ENCODE measurements at regions not wholly inside any gene's neighbourhood (a gene's known extent, or its start where the extent isn't known, plus 50 kb on each side); places are given as distances from the start of the nearest gene placed in this dataset.
A peak's percentile ranks its signal among the peaks of the same experiment; 100 is the strongest.

DNA sequence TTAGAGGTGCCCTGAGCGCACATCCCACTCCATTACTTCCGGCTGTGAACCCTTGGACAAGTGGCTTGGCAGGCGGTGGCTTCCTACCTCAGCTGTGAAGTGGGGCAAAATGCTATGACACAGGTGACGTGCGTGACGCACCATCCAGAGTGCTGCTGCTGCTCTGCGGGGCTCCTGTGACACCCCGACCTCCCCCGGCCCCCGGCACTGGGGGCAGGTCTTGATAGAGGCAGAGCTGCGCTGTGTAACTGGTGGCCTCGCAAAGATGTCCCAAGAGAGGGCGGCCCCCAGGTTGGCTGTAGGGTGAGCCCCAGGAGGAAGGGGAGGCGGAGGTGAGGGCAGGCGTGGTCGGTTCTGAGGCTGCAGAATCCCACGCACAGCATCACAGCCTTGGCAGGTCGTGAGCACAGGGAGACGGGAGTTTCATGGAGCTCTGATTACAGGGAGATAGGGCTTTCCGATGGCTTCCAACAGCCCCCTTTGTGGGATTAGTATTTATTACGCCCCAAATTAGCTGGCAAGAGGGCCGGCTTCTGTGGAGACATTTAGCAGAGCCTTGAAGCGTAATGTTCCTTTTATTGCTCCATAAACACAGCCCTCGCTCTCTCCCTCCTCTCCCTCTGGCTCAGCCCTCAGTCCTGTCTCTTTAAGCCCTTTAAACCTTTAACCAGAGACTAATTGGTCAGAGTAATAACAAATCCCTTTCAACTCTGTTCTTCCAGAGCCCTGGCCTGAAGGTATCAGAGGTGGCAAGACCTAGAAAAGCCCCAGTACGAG lies 328.1 kb downstream of the C16orf95 start:
- no peak overlapping the region for H3K4me3 ChIP-seq (ENCODE audit: low read depth, low read length)
- H3K27me3 ChIP-seq (ENCODE audit: control insufficient read depth, insufficient read depth, low read length) = no peaks in the 10 kb centered on the region
- H3K36me3 ChIP-seq (ENCODE audit: control insufficient read depth, insufficient read depth, low read length) = no peaks in the 10 kb centered on the region
- FAIRE-seq (no peak), DNase-seq (ENCODE audit: low read depth) (no peak)
- TF ChIP-seq, protein P1, sequence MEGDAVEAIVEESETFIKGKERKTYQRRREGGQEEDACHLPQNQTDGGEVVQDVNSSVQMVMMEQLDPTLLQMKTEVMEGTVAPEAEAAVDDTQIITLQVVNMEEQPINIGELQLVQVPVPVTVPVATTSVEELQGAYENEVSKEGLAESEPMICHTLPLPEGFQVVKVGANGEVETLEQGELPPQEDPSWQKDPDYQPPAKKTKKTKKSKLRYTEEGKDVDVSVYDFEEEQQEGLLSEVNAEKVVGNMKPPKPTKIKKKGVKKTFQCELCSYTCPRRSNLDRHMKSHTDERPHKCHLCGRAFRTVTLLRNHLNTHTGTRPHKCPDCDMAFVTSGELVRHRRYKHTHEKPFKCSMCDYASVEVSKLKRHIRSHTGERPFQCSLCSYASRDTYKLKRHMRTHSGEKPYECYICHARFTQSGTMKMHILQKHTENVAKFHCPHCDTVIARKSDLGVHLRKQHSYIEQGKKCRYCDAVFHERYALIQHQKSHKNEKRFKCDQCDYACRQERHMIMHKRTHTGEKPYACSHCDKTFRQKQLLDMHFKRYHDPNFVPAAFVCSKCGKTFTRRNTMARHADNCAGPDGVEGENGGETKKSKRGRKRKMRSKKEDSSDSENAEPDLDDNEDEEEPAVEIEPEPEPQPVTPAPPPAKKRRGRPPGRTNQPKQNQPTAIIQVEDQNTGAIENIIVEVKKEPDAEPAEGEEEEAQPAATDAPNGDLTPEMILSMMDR (IDR thresholded peaks at IDR 0.05; ENCODE audit: insufficient read depth, low read length, severe bottlenecking) = no peak

DNA sequence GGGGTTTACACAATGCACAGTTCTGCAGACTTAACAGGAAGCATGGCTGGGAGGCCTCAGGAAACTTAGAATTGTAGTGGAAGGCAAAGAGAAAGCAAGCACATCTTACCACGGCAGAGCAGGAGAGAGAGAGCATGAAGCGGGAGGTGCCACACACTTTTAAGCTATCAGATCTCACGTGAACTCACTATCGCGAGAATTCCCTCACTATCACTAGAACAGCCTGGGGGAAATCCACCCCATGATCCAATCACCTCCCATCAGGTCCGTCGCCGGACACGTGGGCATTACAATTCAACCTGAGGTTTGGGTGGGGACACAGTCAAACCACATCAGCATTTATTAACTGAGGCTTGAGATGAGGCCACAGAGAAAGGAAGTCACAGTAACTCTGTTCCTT lies 326.7 kb downstream of the C16orf95 start:
- Histone ChIP-seq H3K36me3 (ENCODE audit: control insufficient read depth, insufficient read depth, low read length) (no peaks in the 10 kb centered on the region), H3K27me3 (ENCODE audit: control insufficient read depth, insufficient read depth, low read length) (no peaks in the 10 kb centered on the region), H3K4me3 (ENCODE audit: low read depth, low read length) (no peak overlapping the region)
- TF ChIP-seq, protein P1 (IDR thresholded peaks at IDR 0.05; ENCODE audit: insufficient read depth, low read length, severe bottlenecking) = no peak
- FAIRE-seq = no peak
- no peak for DNase-seq (ENCODE audit: low read depth)

DNA sequence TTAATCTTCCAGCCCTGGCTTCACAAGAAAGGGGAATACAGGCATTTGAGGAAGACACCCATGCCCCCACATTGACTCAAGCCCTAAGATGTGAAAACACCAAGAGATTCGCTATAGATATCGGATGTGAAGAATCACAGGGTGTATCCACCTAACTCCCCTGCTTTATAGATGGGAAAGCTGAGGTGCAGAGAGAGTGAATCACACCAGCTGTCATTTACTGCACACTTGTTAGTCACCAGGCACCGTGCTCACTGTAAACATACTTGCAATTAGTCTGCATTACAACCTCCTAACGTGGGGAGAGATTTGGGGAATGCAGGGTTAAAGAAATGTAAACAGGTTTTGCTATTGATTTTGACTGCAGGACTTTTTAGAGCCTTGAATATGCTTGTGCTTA lies 325.5 kb downstream of the C16orf95 start:
- peak; percentile 13 for FAIRE-seq
- Histone ChIP-seq H3K4me3 (ENCODE audit: low read depth, low read length) (no peak overlapping the region), H3K27me3 (ENCODE audit: control insufficient read depth, insufficient read depth, low read length) (no peaks in the 10 kb centered on the region), H3K36me3 (ENCODE audit: control insufficient read depth, insufficient read depth, low read length) (no peaks in the 10 kb centered on the region)
- TF ChIP-seq, protein P1 (IDR thresholded peaks at IDR 0.05; ENCODE audit: insufficient read depth, low read length, severe bottlenecking) = no peak
- DNase-seq (ENCODE audit: low read depth) = peak; percentile 28

DNA sequence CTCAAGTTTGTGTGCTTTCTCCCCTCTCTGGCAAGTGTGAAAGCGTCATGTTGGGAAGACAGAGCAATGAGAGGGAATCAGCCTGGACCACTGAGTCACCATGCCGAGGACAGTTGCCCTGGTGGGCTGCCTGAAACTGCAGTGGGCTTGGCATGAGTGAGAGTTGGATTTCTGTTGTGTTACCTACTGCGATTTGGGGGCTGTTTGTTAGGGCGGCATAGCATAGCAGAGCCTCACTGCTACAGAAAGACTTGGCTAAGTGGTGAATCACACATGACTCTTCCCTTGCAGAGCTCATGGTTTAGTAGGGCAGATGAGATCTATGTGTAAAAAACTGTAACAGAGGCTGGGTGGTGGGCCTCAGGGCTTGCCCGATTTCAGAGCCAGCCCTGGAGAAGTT lies 324.6 kb downstream of the C16orf95 start:
- FAIRE-seq = no peak
- TF ChIP-seq, protein P1 (IDR thresholded peaks at IDR 0.05; ENCODE audit: insufficient read depth, low read length, severe bottlenecking) = no peak
- no peak overlapping the region for H3K4me3 ChIP-seq (ENCODE audit: low read depth, low read length)
- no peaks in the 10 kb centered on the region for H3K27me3 ChIP-seq (ENCODE audit: control insufficient read depth, insufficient read depth, low read length)
- no peak for DNase-seq (ENCODE audit: low read depth)
- no peaks in the 10 kb centered on the region for H3K36me3 ChIP-seq (ENCODE audit: control insufficient read depth, insufficient read depth, low read length)

DNA sequence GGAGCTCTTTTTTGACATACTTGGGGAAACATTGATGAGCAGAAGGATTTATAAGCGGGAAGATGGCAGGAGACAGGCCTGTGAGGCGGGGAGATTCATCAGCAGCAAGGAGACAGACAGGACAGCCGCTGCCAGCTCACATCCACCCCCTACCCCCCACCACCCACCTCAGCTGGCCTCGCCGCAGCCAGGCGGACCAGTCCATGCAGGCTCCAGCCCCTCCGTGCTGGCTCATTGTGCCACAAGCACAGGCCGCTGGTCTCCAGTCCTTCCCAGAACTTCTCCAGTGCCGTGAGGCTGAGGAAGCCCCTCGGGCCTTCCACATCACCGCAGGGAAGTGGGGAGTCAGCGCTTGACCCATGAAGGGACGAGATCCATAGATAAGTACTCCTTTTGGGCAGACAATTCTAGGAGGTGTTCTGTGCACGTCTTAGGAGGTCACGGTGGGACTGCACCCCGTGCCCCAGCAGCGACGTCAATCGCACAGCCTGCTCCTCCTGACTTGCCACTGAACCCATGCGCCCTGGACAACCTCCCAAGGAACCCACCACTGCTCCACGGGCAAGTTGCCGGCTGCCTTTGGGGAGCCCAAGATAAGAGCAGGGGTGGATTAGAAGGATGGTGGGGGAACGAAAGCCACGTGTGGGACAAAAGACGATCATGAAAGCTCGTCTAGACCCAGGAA lies 323.6 kb downstream of the C16orf95 start:
- no peak for FAIRE-seq
- TF ChIP-seq, protein P1 (IDR thresholded peaks at IDR 0.05; ENCODE audit: insufficient read depth, low read length, severe bottlenecking) = no peak
- Histone ChIP-seq H3K36me3 (ENCODE audit: control insufficient read depth, insufficient read depth, low read length) (no peaks in the 10 kb centered on the region), H3K4me3 (ENCODE audit: low read depth, low read length) (no peak overlapping the region), H3K27me3 (ENCODE audit: control insufficient read depth, insufficient read depth, low read length) (no peaks in the 10 kb centered on the region)
- DNase-seq (ENCODE audit: low read depth) = no peak

Measured in bronchial epithelial cell (primary cell).